Astrocyte (in vitro differentiated cells and primary cell): ENCODE measurements at regions not wholly inside any gene's neighbourhood (a gene's known extent, or its start where the extent isn't known, plus 50 kb on each side); places are given as distances from the start of the nearest gene placed in this dataset.

Source experiments
- DNase-seq: peaks from one replicate; pipeline ENCODE4 v3.0.0-alpha.2; 2010; ENCODE audit warnings: low read depth
- FAIRE-seq: peaks from 2 replicates; lab custom pipeline; 2011; peaks lifted over from hg19 to GRCh38; lab: Jason Lieb, UNC
- H2AFZ ChIP-seq: 2 replicates; pipeline ENCODE4 v1.6.0; 2012; ENCODE audit warnings: low read depth, low read length, inconsistent platforms
- H3K27ac ChIP-seq: 2 replicates; pipeline ENCODE4 v1.5.1; 2011; ENCODE audit warnings: low read depth, low read length, inconsistent platforms
- H3K27me3 ChIP-seq: 2 replicates; pipeline ENCODE4 v1.6.0; 2011; ENCODE audit warnings: low read length, inconsistent platforms; ENCODE audit not compliant: insufficient read depth
- H3K36me3 ChIP-seq: 2 replicates; pipeline ENCODE4 v1.5.1; 2011; ENCODE audit warnings: low read length, inconsistent platforms; ENCODE audit not compliant: insufficient read depth
- H3K4me1 ChIP-seq: 2 replicates; pipeline ENCODE4 v1.5.1; 2011; ENCODE audit warnings: low read length, inconsistent platforms; ENCODE audit not compliant: insufficient read depth
- H3K4me2 ChIP-seq: 2 replicates; pipeline ENCODE4 v1.6.0; 2012; ENCODE audit warnings: low read length, inconsistent platforms
- H3K4me3 ChIP-seq: 2 replicates; pipeline ENCODE4 v1.5.1; 2011; ENCODE audit warnings: low read depth, mild to moderate bottlenecking, low read length, inconsistent platforms; ENCODE audit not compliant: insufficient read depth
- H3K79me2 ChIP-seq: 2 replicates; pipeline ENCODE4 v1.6.0; 2012; ENCODE audit warnings: mild to moderate bottlenecking, low read length, inconsistent platforms; ENCODE audit not compliant: insufficient read depth
- H3K9ac ChIP-seq: 2 replicates; pipeline ENCODE4 v1.6.0; 2012; ENCODE audit warnings: mild to moderate bottlenecking, low read length, inconsistent platforms
- H3K9me3 ChIP-seq: 2 replicates; pipeline ENCODE4 v1.5.1; 2012; ENCODE audit warnings: low read depth, mild to moderate bottlenecking, low read length, inconsistent platforms; ENCODE audit not compliant: insufficient read depth
- H4K20me1 ChIP-seq: 2 replicates; pipeline ENCODE4 v1.6.0; 2012; ENCODE audit warnings: low read length, inconsistent platforms; ENCODE audit not compliant: insufficient read depth
- H3K27ac Mint-ChIP-seq: one replicate; pipeline ENCODE4 v1.8.0; 2021; ENCODE audit warnings: mild to moderate bottlenecking, mixed read lengths; ENCODE audit not compliant: unreplicated experiment
- H3K27me3 Mint-ChIP-seq: one replicate; pipeline ENCODE4 v1.8.0; 2021; ENCODE audit warnings: low read depth, mixed read lengths; ENCODE audit not compliant: unreplicated experiment
- H3K36me3 Mint-ChIP-seq: one replicate; pipeline ENCODE4 v1.8.0; 2021; ENCODE audit warnings: low read depth, mixed read lengths; ENCODE audit not compliant: unreplicated experiment
- H3K4me1 Mint-ChIP-seq: one replicate; pipeline ENCODE4 v1.8.0; 2021; ENCODE audit warnings: low read depth, mixed read lengths; ENCODE audit not compliant: unreplicated experiment
- H3K4me3 Mint-ChIP-seq: one replicate; pipeline ENCODE4 v1.8.0; 2021; ENCODE audit warnings: mild to moderate bottlenecking, moderate library complexity, mixed read lengths; ENCODE audit not compliant: unreplicated experiment
- H3K9me3 Mint-ChIP-seq: one replicate; pipeline ENCODE4 v1.8.0; 2021; ENCODE audit warnings: mild to moderate bottlenecking, mixed read lengths; ENCODE audit not compliant: unreplicated experiment
- CTCF ChIP-seq: IDR thresholded peaks from 2 replicates; pipeline ENCODE4 v1.5.1; 2011; ENCODE audit warnings: low read depth, mild to moderate bottlenecking, inconsistent platforms, low read length, moderate library complexity; ENCODE audit not compliant: insufficient read depth
- EZH2 ChIP-seq: IDR thresholded peaks from 2 replicates; pipeline ENCODE4 v1.6.1; 2012; ENCODE audit warnings: mild to moderate bottlenecking, low read length, inconsistent platforms; ENCODE audit not compliant: insufficient read depth

- H3K27me3 ChIP-seq: no peaks in the 10 kb centered on the region
- no peak for DNase-seq
- no peak overlapping the region for H3K27ac Mint-ChIP-seq
These were observed 96.0 kb upstream of the FSTL4 start for GRCh38 chr5:133708331-133708850.

GRCh38 chr5:133707629-133708028 is 95.3 kb upstream of the FSTL4 start:
- no peak overlapping the region for H2AFZ ChIP-seq
- H3K27me3 Mint-ChIP-seq: peaks cover 48% of the 10 kb centered on the region
- H4K20me1 ChIP-seq: no peaks in the 10 kb centered on the region
- H3K4me3 ChIP-seq: no peak overlapping the region
- H3K4me3 Mint-ChIP-seq: no peak overlapping the region
- no peak overlapping the region for H3K9ac ChIP-seq
- H3K27ac Mint-ChIP-seq: no peak overlapping the region
- TF ChIP-seq CTCF: no peak
- TF ChIP-seq EZH2: no peak
- H3K27me3 ChIP-seq: no peaks in the 10 kb centered on the region
- FAIRE-seq (no peak), DNase-seq (no peak)
- no peaks in the 10 kb centered on the region for H3K79me2 ChIP-seq
- H3K4me2 ChIP-seq: no peak overlapping the region
- no peaks in the 10 kb centered on the region for H3K36me3 Mint-ChIP-seq
- no peaks in the 10 kb centered on the region for H3K9me3 ChIP-seq
- peaks cover 1% of the 10 kb centered on the region for H3K9me3 Mint-ChIP-seq
- no peaks in the 10 kb centered on the region for H3K4me1 ChIP-seq
- no peaks in the 10 kb centered on the region for H3K36me3 ChIP-seq
- no peak overlapping the region for H3K27ac ChIP-seq
- no peaks in the 10 kb centered on the region for H3K4me1 Mint-ChIP-seq

More at GRCh38 chr5:133708331-133708850, 96.0 kb upstream of the FSTL4 start:
- H3K79me2 ChIP-seq: no peaks in the 10 kb centered on the region
- H4K20me1 ChIP-seq: no peaks in the 10 kb centered on the region
- peaks cover 51% of the 10 kb centered on the region for H3K27me3 Mint-ChIP-seq
- no peak for FAIRE-seq
- TF ChIP-seq CTCF (no peak), EZH2 (no peak)
- H3K9ac ChIP-seq: no peak overlapping the region
- H3K9me3 ChIP-seq: no peaks in the 10 kb centered on the region
- peaks cover 1% of the 10 kb centered on the region for H3K9me3 Mint-ChIP-seq
- no peak overlapping the region for H3K4me2 ChIP-seq
- H3K4me1 Mint-ChIP-seq: no peaks in the 10 kb centered on the region
- H2AFZ ChIP-seq: no peak overlapping the region
- H3K36me3 Mint-ChIP-seq: no peaks in the 10 kb centered on the region
- no peak overlapping the region for H3K4me3 Mint-ChIP-seq
- H3K27ac ChIP-seq: no peak overlapping the region
- no peaks in the 10 kb centered on the region for H3K36me3 ChIP-seq
- no peak overlapping the region for H3K4me3 ChIP-seq
- no peaks in the 10 kb centered on the region for H3K4me1 ChIP-seq

GRCh38 chr5:133706506-133707430 is 94.4 kb upstream of the FSTL4 start:
- FAIRE-seq (no peak), DNase-seq (peak; percentile 47)
- H3K27me3 ChIP-seq: no peaks in the 10 kb centered on the region
- H3K4me2 ChIP-seq: no peak overlapping the region
- no peaks in the 10 kb centered on the region for H3K9me3 ChIP-seq
- H4K20me1 ChIP-seq: no peaks in the 10 kb centered on the region
- H3K36me3 ChIP-seq: no peaks in the 10 kb centered on the region
- Mint-ChIP-seq H3K27ac (no peak overlapping the region), H3K36me3 (no peaks in the 10 kb centered on the region), H3K27me3 (peaks cover 55% of the 10 kb centered on the region), H3K4me3 (no peak overlapping the region), H3K4me1 (no peaks in the 10 kb centered on the region), H3K9me3 (peaks cover 1% of the 10 kb centered on the region)
- H3K27ac ChIP-seq: no peak overlapping the region
- H3K9ac ChIP-seq: no peak overlapping the region
- no peak overlapping the region for H3K4me3 ChIP-seq
- no peak for TF ChIP-seq EZH2
- no peak for TF ChIP-seq CTCF
- H3K4me1 ChIP-seq: no peaks in the 10 kb centered on the region
- H2AFZ ChIP-seq: no peak overlapping the region
- H3K79me2 ChIP-seq: no peaks in the 10 kb centered on the region
